ENCODE measurements at regions not wholly inside any gene's neighbourhood (a gene's known extent, or its start where the extent isn't known, plus 50 kb on each side); places are given as distances from the start of the nearest gene placed in this dataset.

GRCh38 chr16:7027401-7027800 lies 305.2 kb upstream of the RBFOX1 start:
- dilution Hi-C loops (cut with MboI; ENCODE audit: extremely low pct_ligation_motif_present, low sequenced_read_pairs), result no loop called here
- no peak for TF ChIP-seq EZH2 (IDR thresholded peaks at IDR 0.05; ENCODE audit: low read length)
- TF ChIP-seq CTCF (optimal IDR thresholded peaks at IDR 0.05 in 1 of 3, IDR thresholded peaks at IDR 0.05 in 1 of 3, conservative IDR thresholded peaks at IDR 0.05 in 1 of 3; ENCODE audit: extremely low read depth in 1 of 3, insufficient read depth in 2 of 3, low read length in 3 of 3), result no peak
- no peak overlapping the region for H2AFZ ChIP-seq (ENCODE audit: control insufficient read depth, low read length)
- no peaks in the 10 kb centered on the region for H3K4me1 ChIP-seq (ENCODE audit: control insufficient read depth, extremely low read depth, insufficient read depth, low read length)
- H3K9ac ChIP-seq (ENCODE audit: control insufficient read depth, extremely low read depth, insufficient read depth, low read length), result no peak overlapping the region
- H3K27ac ChIP-seq (ENCODE audit: control insufficient read depth, insufficient read depth, low read length), result no peak overlapping the region
- H3K4me3 ChIP-seq (ENCODE audit: control insufficient read depth in 2 of 3, extremely low read depth in 1 of 3, insufficient read depth in 2 of 3, low read depth in 1 of 3, low read length in 3 of 3), result no peak overlapping the region
- no peaks in the 10 kb centered on the region for H3K79me2 ChIP-seq (ENCODE audit: control insufficient read depth, insufficient read depth, low read length)
- DNase-seq (ENCODE audit: low read depth, low spot score), result no peak
- H3K4me2 ChIP-seq (ENCODE audit: control insufficient read depth, extremely low read depth, insufficient read depth, low read depth, low read length), result no peak overlapping the region
- no peaks in the 10 kb centered on the region for H3K9me3 ChIP-seq (ENCODE audit: control insufficient read depth, low read depth, low read length)
- H3K36me3 ChIP-seq (ENCODE audit: control insufficient read depth in 2 of 2, extremely low read depth in 1 of 2, insufficient read depth in 2 of 2, low read length in 2 of 2), result no peaks in the 10 kb centered on the region
- no peaks in the 10 kb centered on the region for H3K9me1 ChIP-seq (ENCODE audit: control insufficient read depth, extremely low read depth, insufficient read depth, low read length)
- no peak for FAIRE-seq
- H3K27me3 ChIP-seq (ENCODE audit: control insufficient read depth, extremely low read depth, insufficient read depth, low read length), result no peaks in the 10 kb centered on the region
- H4K20me1 ChIP-seq (ENCODE audit: control insufficient read depth, extremely low read depth, insufficient read depth, low read length), result no peaks in the 10 kb centered on the region

- Histone ChIP-seq H3K9ac (ENCODE audit: control insufficient read depth, extremely low read depth, insufficient read depth, low read length) (no peak overlapping the region), H3K79me2 (ENCODE audit: control insufficient read depth, insufficient read depth, low read length) (no peaks in the 10 kb centered on the region), H2AFZ (ENCODE audit: control insufficient read depth, low read length) (no peak overlapping the region), H3K9me1 (ENCODE audit: control insufficient read depth, extremely low read depth, insufficient read depth, low read length) (no peaks in the 10 kb centered on the region), H3K27ac (ENCODE audit: control insufficient read depth, insufficient read depth, low read length) (no peak overlapping the region), H3K27me3 (ENCODE audit: control insufficient read depth, extremely low read depth, insufficient read depth, low read length) (no peaks in the 10 kb centered on the region), H3K9me3 (ENCODE audit: control insufficient read depth, low read depth, low read length) (no peaks in the 10 kb centered on the region), H3K4me2 (ENCODE audit: control insufficient read depth, extremely low read depth, insufficient read depth, low read depth, low read length) (no peak overlapping the region), H3K4me1 (ENCODE audit: control insufficient read depth, extremely low read depth, insufficient read depth, low read length) (no peaks in the 10 kb centered on the region), H4K20me1 (ENCODE audit: control insufficient read depth, extremely low read depth, insufficient read depth, low read length) (no peaks in the 10 kb centered on the region), H3K4me3 (ENCODE audit: control insufficient read depth in 2 of 3, extremely low read depth in 1 of 3, insufficient read depth in 2 of 3, low read depth in 1 of 3, low read length in 3 of 3) (no peak overlapping the region), H3K36me3 (ENCODE audit: control insufficient read depth in 2 of 2, extremely low read depth in 1 of 2, insufficient read depth in 2 of 2, low read length in 2 of 2) (no peaks in the 10 kb centered on the region)
- no peak for FAIRE-seq
- dilution Hi-C loops (cut with MboI; ENCODE audit: extremely low pct_ligation_motif_present, low sequenced_read_pairs), result no loop called here
- DNase-seq (ENCODE audit: low read depth, low spot score), result no peak
- TF ChIP-seq CTCF (optimal IDR thresholded peaks at IDR 0.05 in 1 of 3, IDR thresholded peaks at IDR 0.05 in 1 of 3, conservative IDR thresholded peaks at IDR 0.05 in 1 of 3; ENCODE audit: extremely low read depth in 1 of 3, insufficient read depth in 2 of 3, low read length in 3 of 3), result no peak
- TF ChIP-seq EZH2 (IDR thresholded peaks at IDR 0.05; ENCODE audit: low read length), result no peak
Observed at GRCh38 chr16:7026639-7027038, 306.0 kb upstream of the RBFOX1 start.

Measured in keratinocyte (primary cell).